Esophagus muscularis mucosa (tissue), 2 donors: ENCODE measurements at regions not wholly inside any gene's neighbourhood (a gene's known extent, or its start where the extent isn't known, plus 50 kb on each side); places are given as distances from the start of the nearest gene placed in this dataset.

Experiments
- EP300 ChIP-seq: sonication (generic); formaldehyde crosslinking; IDR thresholded peaks from one replicate; pipeline ENCODE4 v1.6.1; 2017; ENCODE audit warnings: antibody characterized with exemption
- POLR2A ChIP-seq: fragments of 450-650 bp; IDR thresholded peaks from one replicate; pipeline ENCODE4 v1.6.1; 2017; ENCODE audit warnings: antibody characterized with exemption, moderate library complexity, mild to moderate bottlenecking, low read depth

- no peak for TF ChIP-seq EP300
- TF ChIP-seq POLR2A = no peak
These were observed 147.7 kb downstream of the DNAJB6 start for GRCh38 chr7:157484411-157485081.
